SU-DHL-6 (cell line): ENCODE measurements at regions not wholly inside any gene's neighbourhood (a gene's known extent, or its start where the extent isn't known, plus 50 kb on each side); places are given as distances from the start of the nearest gene placed in this dataset.

Experiments
- H2AFZ ChIP-seq: fragments of 200-600 bp; sonication (generic); 2 replicates; pipeline ENCODE4 v1.6.1; 2014; ENCODE audit warnings: low read depth, mild to moderate bottlenecking, moderate library complexity, mixed read lengths, antibody characterized with exemption, low read length; ENCODE audit not compliant: severe bottlenecking
- H3F3A ChIP-seq: fragments of 200-600 bp; shearing (Covaris generic); 2 replicates; pipeline ENCODE4 v1.6.0; 2016; ENCODE audit warnings: antibody characterized with exemption, mild to moderate bottlenecking; ENCODE audit not compliant: insufficient read depth
- H3K27ac ChIP-seq: fragments of 200-600 bp; sonication (generic); 2 replicates; pipeline ENCODE4 v1.5.1; 2016; ENCODE audit warnings: low read depth, mild to moderate bottlenecking, low read length, moderate library complexity, mixed read lengths
- H3K27me3 ChIP-seq: fragments of 200-600 bp; sonication (generic), shearing (Covaris generic); 2 replicates; pipeline ENCODE4 v1.6.0; 2014; ENCODE audit warnings: mild to moderate bottlenecking, low read length
- H3K36me3 ChIP-seq: fragments of 200-600 bp; sonication (generic); 2 replicates; pipeline ENCODE4 v1.6.1; 2014; ENCODE audit warnings: mild to moderate bottlenecking, low read length, mixed read lengths
- H3K4me2 ChIP-seq: fragments of 300-600, 200-600 bp; shearing (Covaris generic), sonication (generic); 2 replicates; pipeline ENCODE4 v1.6.0; 2014; ENCODE audit warnings: low read length, low read depth, mild to moderate bottlenecking; ENCODE audit not compliant: poor library complexity, severe bottlenecking
- H3K4me3 ChIP-seq: fragments of 200-600 bp; sonication (generic); 2 replicates; pipeline ENCODE4 v1.5.1; 2014; ENCODE audit warnings: antibody characterized with exemption, low read length, mild to moderate bottlenecking, mixed read lengths; ENCODE audit not compliant: insufficient read depth, poor library complexity, severe bottlenecking
- H3K79me2 ChIP-seq: fragments of 200-600 bp; sonication (generic); 2 replicates; pipeline ENCODE4 v1.6.1; 2014; ENCODE audit warnings: mild to moderate bottlenecking, low read length, moderate library complexity; ENCODE audit not compliant: insufficient read depth
- H3K9ac ChIP-seq: fragments of 200-600 bp; sonication (generic); 2 replicates; pipeline ENCODE4 v1.7.0; 2014; ENCODE audit warnings: mild to moderate bottlenecking, low read length
- H3K9me2 ChIP-seq: fragments of 200-600 bp; sonication (generic); replicated peaks from 2 replicates; pipeline ENCODE4 v1.6.1; 2014; ENCODE audit warnings: low read length; ENCODE audit not compliant: insufficient read depth
- H3K9me3 ChIP-seq: fragments of 200-600 bp; sonication (generic); 2 replicates; pipeline ENCODE4 v1.6.1; 2014; ENCODE audit warnings: low read length, mixed read lengths; ENCODE audit not compliant: insufficient read depth
- H4K20me1 ChIP-seq: fragments of 200-600 bp; sonication (generic); 2 replicates; pipeline ENCODE4 v1.6.1; 2014; ENCODE audit warnings: low read depth, mild to moderate bottlenecking, antibody characterized with exemption, low read length, moderate library complexity, mixed read lengths
- EZH2phosphoT487 ChIP-seq: fragments of 200-600 bp; sonication (generic), shearing (Covaris generic); conservative IDR thresholded peaks from 2 replicates; pipeline ENCODE4 v1.6.1; 2018; ENCODE audit warnings: mild to moderate bottlenecking, antibody characterized with exemption, low read length, moderate library complexity, mixed read lengths
- TF ChIP-seq, protein P1 (sequence below): fragments of 200-600 bp; sonication (generic); IDR thresholded peaks from one replicate; pipeline ENCODE4 v1.5.1; 2017; ENCODE audit warnings: antibody characterized with exemption, mild to moderate bottlenecking, low read length, moderate library complexity; ENCODE audit not compliant: insufficient read depth, poor library complexity, severe bottlenecking

DNA sequence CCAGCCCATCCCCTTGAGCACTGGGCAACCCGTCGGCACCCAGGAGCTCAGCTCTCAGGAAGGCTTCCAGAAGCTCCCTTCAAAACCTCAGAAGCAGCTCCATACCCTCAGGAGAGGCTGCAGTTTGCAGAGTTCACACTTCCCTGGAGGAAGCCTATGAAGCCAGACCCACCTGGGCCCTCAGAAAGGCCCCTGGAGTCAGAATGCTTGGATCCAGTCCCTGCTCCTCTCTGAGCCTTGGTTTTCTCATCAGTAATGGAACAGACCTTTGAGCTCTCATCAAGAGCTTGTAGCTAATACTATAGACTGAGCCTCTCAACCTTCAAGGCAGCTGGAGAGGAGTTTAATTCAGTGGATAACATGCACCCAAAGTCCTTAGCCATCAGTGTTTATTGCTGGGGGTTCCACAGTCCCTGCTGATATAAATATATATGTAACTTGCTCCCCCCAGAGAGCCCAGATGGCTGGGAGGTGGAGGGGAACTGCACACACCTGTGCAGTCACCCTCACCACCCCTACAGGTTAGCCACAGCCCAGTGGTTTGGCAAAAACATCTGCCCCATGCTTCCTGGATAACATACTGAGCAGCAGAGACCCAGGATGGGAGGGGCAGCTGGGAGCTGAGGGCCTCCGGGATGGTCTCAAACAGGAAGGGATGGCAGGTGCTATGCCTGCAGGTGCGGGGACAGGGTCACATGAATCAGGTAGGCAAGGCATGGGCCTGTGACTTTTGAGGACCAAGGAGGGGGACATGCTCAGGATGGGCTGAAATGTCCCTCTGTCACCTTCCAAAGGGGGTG, 120.1 kb downstream of the SNX5 start:
- Histone ChIP-seq H3K27ac (no peak overlapping the region), H2AFZ (no peak overlapping the region), H3K4me2 (no peak overlapping the region), H4K20me1 (no peaks in the 10 kb centered on the region), H3F3A (no peaks in the 10 kb centered on the region), H3K27me3 (no peaks in the 10 kb centered on the region), H3K79me2 (no peaks in the 10 kb centered on the region), H3K9ac (no peak overlapping the region), H3K4me3 (no peak overlapping the region), H3K9me2 (no peaks in the 10 kb centered on the region), H3K36me3 (no peaks in the 10 kb centered on the region), H3K9me3 (no peaks in the 10 kb centered on the region)
- no peak for TF ChIP-seq EZH2phosphoT487
- TF ChIP-seq, protein P1, sequence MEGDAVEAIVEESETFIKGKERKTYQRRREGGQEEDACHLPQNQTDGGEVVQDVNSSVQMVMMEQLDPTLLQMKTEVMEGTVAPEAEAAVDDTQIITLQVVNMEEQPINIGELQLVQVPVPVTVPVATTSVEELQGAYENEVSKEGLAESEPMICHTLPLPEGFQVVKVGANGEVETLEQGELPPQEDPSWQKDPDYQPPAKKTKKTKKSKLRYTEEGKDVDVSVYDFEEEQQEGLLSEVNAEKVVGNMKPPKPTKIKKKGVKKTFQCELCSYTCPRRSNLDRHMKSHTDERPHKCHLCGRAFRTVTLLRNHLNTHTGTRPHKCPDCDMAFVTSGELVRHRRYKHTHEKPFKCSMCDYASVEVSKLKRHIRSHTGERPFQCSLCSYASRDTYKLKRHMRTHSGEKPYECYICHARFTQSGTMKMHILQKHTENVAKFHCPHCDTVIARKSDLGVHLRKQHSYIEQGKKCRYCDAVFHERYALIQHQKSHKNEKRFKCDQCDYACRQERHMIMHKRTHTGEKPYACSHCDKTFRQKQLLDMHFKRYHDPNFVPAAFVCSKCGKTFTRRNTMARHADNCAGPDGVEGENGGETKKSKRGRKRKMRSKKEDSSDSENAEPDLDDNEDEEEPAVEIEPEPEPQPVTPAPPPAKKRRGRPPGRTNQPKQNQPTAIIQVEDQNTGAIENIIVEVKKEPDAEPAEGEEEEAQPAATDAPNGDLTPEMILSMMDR, result no peak

DNA sequence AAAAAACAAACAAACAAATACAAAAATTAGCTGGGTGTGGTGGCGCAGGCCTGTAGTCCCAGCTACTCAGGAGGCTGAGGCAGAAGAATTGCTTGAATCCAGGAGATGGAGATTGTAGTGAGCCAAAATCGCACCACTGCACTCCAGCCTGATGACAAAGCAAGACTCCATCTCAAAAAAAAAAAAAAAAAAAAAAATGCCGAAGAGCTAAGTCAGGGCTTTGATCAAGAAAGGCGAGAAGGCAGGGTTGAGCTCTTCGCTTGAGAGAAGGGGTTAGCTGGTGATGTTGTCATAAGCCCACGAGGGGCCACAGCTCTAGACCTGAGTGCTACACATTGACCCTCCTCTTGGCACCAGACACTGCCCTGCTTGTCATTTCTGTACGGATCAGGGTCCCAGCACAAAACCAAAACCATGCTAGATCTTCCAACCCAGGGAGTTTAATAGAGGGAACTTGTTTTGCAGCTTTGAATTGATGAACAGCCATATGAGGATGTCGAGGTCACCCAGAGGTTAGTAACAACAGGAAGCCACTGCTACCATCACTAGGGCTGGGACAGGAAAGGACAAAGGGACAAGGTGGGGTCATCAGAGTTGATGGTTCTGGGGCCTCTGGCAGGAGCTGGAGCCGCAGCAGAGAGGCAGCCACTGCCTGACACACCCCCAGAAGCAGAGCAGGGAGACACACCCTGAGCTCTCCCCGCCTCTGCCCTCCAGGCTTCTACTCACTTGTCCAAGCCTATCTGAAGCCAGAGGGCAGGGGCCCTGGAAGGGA, 122.7 kb downstream of the SNX5 start:
- Histone ChIP-seq H3K9ac (no peak overlapping the region), H3K9me2 (no peaks in the 10 kb centered on the region), H4K20me1 (no peaks in the 10 kb centered on the region), H3K27ac (no peak overlapping the region), H3K4me3 (no peak overlapping the region), H3K79me2 (no peaks in the 10 kb centered on the region), H3K27me3 (no peaks in the 10 kb centered on the region), H3K4me2 (no peak overlapping the region), H3F3A (no peaks in the 10 kb centered on the region), H3K9me3 (no peaks in the 10 kb centered on the region), H2AFZ (no peak overlapping the region), H3K36me3 (no peaks in the 10 kb centered on the region)
- TF ChIP-seq EZH2phosphoT487, result no peak
- TF ChIP-seq, protein P1, result no peak

DNA sequence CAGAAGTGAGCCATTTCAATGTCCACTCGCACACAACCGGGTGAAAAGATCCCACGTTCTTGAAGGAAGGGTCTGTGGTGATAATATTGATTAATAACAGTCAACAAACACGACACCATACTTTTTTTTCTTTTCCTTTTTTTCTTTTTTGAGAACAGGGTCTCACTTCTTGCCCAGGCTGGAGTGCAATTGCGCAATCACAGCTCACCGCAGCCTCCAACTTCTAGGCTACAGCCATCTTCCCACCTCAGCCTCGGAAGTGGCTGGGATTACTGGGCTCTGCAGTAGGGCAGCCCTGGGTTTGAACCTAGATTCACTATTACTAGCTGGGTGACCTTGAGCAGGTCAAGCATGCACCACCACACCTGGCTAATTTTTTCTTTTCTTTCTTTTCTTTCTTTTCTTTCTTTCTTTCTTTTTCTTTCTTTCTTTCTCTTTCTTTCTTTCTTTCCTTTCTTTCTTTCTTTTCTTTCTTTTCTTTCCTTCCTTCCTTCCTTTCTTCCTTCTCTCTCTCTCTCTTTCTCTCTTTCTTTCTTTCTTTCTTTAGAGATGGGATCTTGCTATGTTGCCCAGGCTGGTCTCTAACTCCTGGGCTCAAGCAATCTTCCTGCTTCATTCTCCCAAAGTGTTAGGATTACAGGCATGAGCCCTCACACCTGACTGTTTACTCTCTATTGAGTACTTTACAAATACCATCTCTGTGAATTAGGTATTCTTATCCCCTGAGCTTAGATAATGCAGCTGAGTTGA, 123.9 kb downstream of the SNX5 start:
- Histone ChIP-seq H3K9me3 (no peaks in the 10 kb centered on the region), H3F3A (no peaks in the 10 kb centered on the region), H3K79me2 (no peaks in the 10 kb centered on the region), H3K9ac (no peak overlapping the region), H4K20me1 (no peaks in the 10 kb centered on the region), H3K27me3 (no peaks in the 10 kb centered on the region), H3K4me3 (no peak overlapping the region), H2AFZ (no peak overlapping the region), H3K9me2 (no peaks in the 10 kb centered on the region), H3K27ac (no peak overlapping the region), H3K36me3 (no peaks in the 10 kb centered on the region), H3K4me2 (no peak overlapping the region)
- TF ChIP-seq, protein P1, result no peak
- no peak for TF ChIP-seq EZH2phosphoT487
